Dermis microvascular lymphatic vessel endothelial cell (primary cell): ENCODE measurements at regions not wholly inside any gene's neighbourhood (a gene's known extent, or its start where the extent isn't known, plus 50 kb on each side); places are given as distances from the start of the nearest gene placed in this dataset.

Experiments
- DNase-seq, 2 donors: peaks; one replicate each; pipeline versions ENCODE4 v3.0.0 to v3.0.0-alpha.2; 2010; ENCODE audit warnings: low read depth in 2 of 2

GRCh38 chr2:185891403-185891802 lies 152.8 kb downstream of the FSIP2 start:
- no peak for DNase-seq

- DNase-seq, result no peak
Observed at GRCh38 chr2:185891804-185892411, 153.3 kb downstream of the FSIP2 start.

- no peak for DNase-seq
Observed at GRCh38 chr2:185892484-185892883, 153.9 kb downstream of the FSIP2 start.

- DNase-seq, result no peak
Observed at GRCh38 chr2:185894223-185894622, 155.6 kb downstream of the FSIP2 start.

GRCh38 chr2:185895828-185896693 lies 157.5 kb downstream of the FSIP2 start:
- DNase-seq, result no peak

- DNase-seq, result no peak
Observed at GRCh38 chr2:185899366-185899765, 160.8 kb downstream of the FSIP2 start.

- no peak for DNase-seq
Observed at GRCh38 chr2:185919155-185919554, 180.6 kb downstream of the FSIP2 start.

GRCh38 chr2:185921048-185921756 lies 182.6 kb downstream of the FSIP2 start:
- DNase-seq, result no peak

- no peak for DNase-seq
Observed at GRCh38 chr2:185934232-185934631, 195.6 kb downstream of the FSIP2 start.

- no peak for DNase-seq
Observed at GRCh38 chr2:185939858-185940257, 201.3 kb downstream of the FSIP2 start.

- DNase-seq, result no peak
Observed at GRCh38 chr2:185942855-185943254, 204.3 kb downstream of the FSIP2 start.

- DNase-seq, result no peak
Observed at GRCh38 chr2:185947722-185948121, 209.1 kb downstream of the FSIP2 start.

- DNase-seq, result no peak
Observed at GRCh38 chr2:185952100-185952499, 213.5 kb downstream of the FSIP2 start.

GRCh38 chr2:185954389-185954788 lies 215.8 kb downstream of the FSIP2 start:
- DNase-seq, result no peak

- no peak for DNase-seq
Observed at GRCh38 chr2:185955050-185955449, 216.4 kb downstream of the FSIP2 start.

- no peak for DNase-seq
Observed at GRCh38 chr2:185967335-185967734, 228.7 kb downstream of the FSIP2 start.

- no peak for DNase-seq
Observed at GRCh38 chr2:185970148-185970852, 231.7 kb downstream of the FSIP2 start.

- no peak for DNase-seq
Observed at GRCh38 chr2:185978634-185979407, 240.2 kb downstream of the FSIP2 start.

GRCh38 chr2:185979546-185980071 lies 241.0 kb downstream of the FSIP2 start:
- DNase-seq, result no peak

- DNase-seq, result no peak
Observed at GRCh38 chr2:185980944-185981343, 242.3 kb downstream of the FSIP2 start.

GRCh38 chr2:185984670-185985069 lies 246.1 kb downstream of the FSIP2 start:
- DNase-seq, result no peak
